Astrocyte (in vitro differentiated cells and primary cell): ENCODE measurements at regions not wholly inside any gene's neighbourhood (a gene's known extent, or its start where the extent isn't known, plus 50 kb on each side); places are given as distances from the start of the nearest gene placed in this dataset.

Experiments
- DNase-seq: peaks from one replicate; pipeline ENCODE4 v3.0.0-alpha.2; 2010; ENCODE audit warnings: low read depth
- FAIRE-seq: peaks from 2 replicates; lab custom pipeline; 2011; peaks lifted over from hg19 to GRCh38; lab: Jason Lieb, UNC
- H2AFZ ChIP-seq: 2 replicates; pipeline ENCODE4 v1.6.0; 2012; ENCODE audit warnings: low read depth, low read length, inconsistent platforms
- H3K27ac ChIP-seq: 2 replicates; pipeline ENCODE4 v1.5.1; 2011; ENCODE audit warnings: low read depth, low read length, inconsistent platforms
- H3K27me3 ChIP-seq: 2 replicates; pipeline ENCODE4 v1.6.0; 2011; ENCODE audit warnings: low read length, inconsistent platforms; ENCODE audit not compliant: insufficient read depth
- H3K36me3 ChIP-seq: 2 replicates; pipeline ENCODE4 v1.5.1; 2011; ENCODE audit warnings: low read length, inconsistent platforms; ENCODE audit not compliant: insufficient read depth
- H3K4me1 ChIP-seq: 2 replicates; pipeline ENCODE4 v1.5.1; 2011; ENCODE audit warnings: low read length, inconsistent platforms; ENCODE audit not compliant: insufficient read depth
- H3K4me2 ChIP-seq: 2 replicates; pipeline ENCODE4 v1.6.0; 2012; ENCODE audit warnings: low read length, inconsistent platforms
- H3K4me3 ChIP-seq: 2 replicates; pipeline ENCODE4 v1.5.1; 2011; ENCODE audit warnings: low read depth, mild to moderate bottlenecking, low read length, inconsistent platforms; ENCODE audit not compliant: insufficient read depth
- H3K79me2 ChIP-seq: 2 replicates; pipeline ENCODE4 v1.6.0; 2012; ENCODE audit warnings: mild to moderate bottlenecking, low read length, inconsistent platforms; ENCODE audit not compliant: insufficient read depth
- H3K9ac ChIP-seq: 2 replicates; pipeline ENCODE4 v1.6.0; 2012; ENCODE audit warnings: mild to moderate bottlenecking, low read length, inconsistent platforms
- H3K9me3 ChIP-seq: 2 replicates; pipeline ENCODE4 v1.5.1; 2012; ENCODE audit warnings: low read depth, mild to moderate bottlenecking, low read length, inconsistent platforms; ENCODE audit not compliant: insufficient read depth
- H4K20me1 ChIP-seq: 2 replicates; pipeline ENCODE4 v1.6.0; 2012; ENCODE audit warnings: low read length, inconsistent platforms; ENCODE audit not compliant: insufficient read depth
- H3K27ac Mint-ChIP-seq: one replicate; pipeline ENCODE4 v1.8.0; 2021; ENCODE audit warnings: mild to moderate bottlenecking, mixed read lengths; ENCODE audit not compliant: unreplicated experiment
- H3K27me3 Mint-ChIP-seq: one replicate; pipeline ENCODE4 v1.8.0; 2021; ENCODE audit warnings: low read depth, mixed read lengths; ENCODE audit not compliant: unreplicated experiment
- H3K36me3 Mint-ChIP-seq: one replicate; pipeline ENCODE4 v1.8.0; 2021; ENCODE audit warnings: low read depth, mixed read lengths; ENCODE audit not compliant: unreplicated experiment
- H3K4me1 Mint-ChIP-seq: one replicate; pipeline ENCODE4 v1.8.0; 2021; ENCODE audit warnings: low read depth, mixed read lengths; ENCODE audit not compliant: unreplicated experiment
- H3K4me3 Mint-ChIP-seq: one replicate; pipeline ENCODE4 v1.8.0; 2021; ENCODE audit warnings: mild to moderate bottlenecking, moderate library complexity, mixed read lengths; ENCODE audit not compliant: unreplicated experiment
- H3K9me3 Mint-ChIP-seq: one replicate; pipeline ENCODE4 v1.8.0; 2021; ENCODE audit warnings: mild to moderate bottlenecking, mixed read lengths; ENCODE audit not compliant: unreplicated experiment
- CTCF ChIP-seq: IDR thresholded peaks from 2 replicates; pipeline ENCODE4 v1.5.1; 2011; ENCODE audit warnings: low read depth, mild to moderate bottlenecking, inconsistent platforms, low read length, moderate library complexity; ENCODE audit not compliant: insufficient read depth
- EZH2 ChIP-seq: IDR thresholded peaks from 2 replicates; pipeline ENCODE4 v1.6.1; 2012; ENCODE audit warnings: mild to moderate bottlenecking, low read length, inconsistent platforms; ENCODE audit not compliant: insufficient read depth

DNA sequence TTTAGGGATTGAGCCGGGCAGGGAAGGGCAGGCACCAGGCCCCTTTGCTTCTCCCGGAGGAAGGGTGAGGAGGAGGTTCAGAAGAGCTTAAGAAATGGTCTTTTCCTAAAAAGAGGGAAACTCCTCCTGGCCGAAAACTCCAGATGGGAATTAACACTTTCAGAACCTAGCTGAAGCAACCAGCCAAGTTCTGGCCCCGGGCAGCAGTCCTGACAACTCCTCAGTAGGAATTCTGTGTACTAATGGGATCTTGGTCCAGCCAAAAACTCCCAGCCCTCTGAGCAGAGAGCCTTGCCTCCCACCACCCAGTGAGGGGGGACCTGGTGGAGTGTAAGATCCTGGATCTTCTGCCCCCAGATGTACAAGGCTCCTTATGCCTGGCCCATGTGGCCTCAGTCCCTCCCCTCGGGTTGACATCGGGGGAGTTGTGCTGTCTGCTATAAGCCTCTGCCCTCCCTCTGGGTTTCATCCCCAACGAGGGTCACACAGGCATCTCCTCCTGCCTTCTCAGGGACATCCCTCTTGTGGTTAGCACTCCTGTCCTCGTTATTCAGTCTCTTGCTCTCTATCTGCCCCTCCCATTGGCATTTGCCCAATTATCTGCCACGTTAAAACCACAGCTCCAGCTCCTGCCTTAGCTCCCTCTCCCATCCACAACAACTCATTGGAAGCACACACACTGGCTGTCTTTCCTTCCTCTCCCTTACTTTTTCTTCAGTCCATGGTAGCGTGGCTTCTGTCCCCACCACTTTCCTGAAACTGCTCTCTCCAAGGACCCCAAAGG lies 184.6 kb downstream of the CYP26B1 start:
- Histone ChIP-seq H3K27me3 (peaks cover 16% of the 10 kb centered on the region), H3K79me2 (no peaks in the 10 kb centered on the region), H3K9me3 (no peaks in the 10 kb centered on the region), H4K20me1 (no peaks in the 10 kb centered on the region), H2AFZ (no peak overlapping the region), H3K9ac (no peak overlapping the region), H3K4me3 (no peak overlapping the region), H3K4me1 (no peaks in the 10 kb centered on the region), H3K36me3 (no peaks in the 10 kb centered on the region), H3K27ac (no peak overlapping the region), H3K4me2 (no peak overlapping the region)
- peaks cover 24% of the 10 kb centered on the region for H3K27me3 Mint-ChIP-seq
- no peak for FAIRE-seq
- no peak overlapping the region for H3K27ac Mint-ChIP-seq
- H3K4me1 Mint-ChIP-seq = no peaks in the 10 kb centered on the region
- H3K36me3 Mint-ChIP-seq = no peaks in the 10 kb centered on the region
- no peak overlapping the region for H3K4me3 Mint-ChIP-seq
- no peak for TF ChIP-seq EZH2
- no peak for TF ChIP-seq CTCF
- peak; percentile 31 for DNase-seq
- peaks cover 20% of the 10 kb centered on the region for H3K9me3 Mint-ChIP-seq

DNA sequence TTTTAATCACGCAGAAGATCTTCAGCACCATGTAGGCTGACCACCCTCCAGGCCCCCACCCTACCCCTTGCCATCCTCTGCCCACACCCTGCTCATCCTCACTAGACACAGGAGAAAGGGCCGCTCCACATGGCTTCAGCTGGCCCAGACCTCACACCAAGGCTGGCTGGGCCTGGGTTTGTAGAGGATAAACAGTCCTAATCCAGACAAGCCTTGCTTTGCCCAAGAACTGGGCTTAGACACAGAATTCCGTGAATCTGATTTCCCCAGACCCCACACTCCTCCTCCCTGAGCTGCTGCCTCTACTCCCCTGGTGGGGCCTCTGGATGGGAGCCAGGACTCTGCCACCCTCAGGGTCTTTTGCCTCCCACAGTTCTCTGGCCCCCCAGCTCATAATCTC lies 185.3 kb downstream of the CYP26B1 start:
- no peaks in the 10 kb centered on the region for H3K36me3 Mint-ChIP-seq
- FAIRE-seq (no peak), DNase-seq (no peak)
- no peak overlapping the region for H2AFZ ChIP-seq
- H3K9me3 ChIP-seq = no peaks in the 10 kb centered on the region
- no peaks in the 10 kb centered on the region for H3K36me3 ChIP-seq
- peaks cover 23% of the 10 kb centered on the region for H3K9me3 Mint-ChIP-seq
- H3K9ac ChIP-seq = no peak overlapping the region
- no peaks in the 10 kb centered on the region for H3K4me1 ChIP-seq
- H4K20me1 ChIP-seq = no peaks in the 10 kb centered on the region
- H3K4me3 Mint-ChIP-seq = no peak overlapping the region
- peaks cover 18% of the 10 kb centered on the region for H3K27me3 Mint-ChIP-seq
- peaks cover 16% of the 10 kb centered on the region for H3K27me3 ChIP-seq
- H3K4me1 Mint-ChIP-seq = no peaks in the 10 kb centered on the region
- no peak overlapping the region for H3K4me3 ChIP-seq
- H3K27ac Mint-ChIP-seq = no peak overlapping the region
- H3K27ac ChIP-seq = no peak overlapping the region
- TF ChIP-seq CTCF (no peak), EZH2 (no peak)
- no peak overlapping the region for H3K4me2 ChIP-seq
- H3K79me2 ChIP-seq = no peaks in the 10 kb centered on the region
